Gastrocnemius medialis (tissue), 4 donors: ENCODE measurements at regions not wholly inside any gene's neighbourhood (a gene's known extent, or its start where the extent isn't known, plus 50 kb on each side); places are given as distances from the start of the nearest gene placed in this dataset.

Source experiments
- CTCF ChIP-seq, 5 experiments: fragments of 450-650 bp in 3 of 5; fragments of 200-600 bp in 2 of 5; sonication (generic) in 2 of 5; IDR thresholded peaks in 4 of 5; conservative IDR thresholded peaks in 1 of 5; 1 replicate in 4 of 5; 2 replicates in 1 of 5; pipeline ENCODE4 v1.5.1; 2016 to 2019; ENCODE audit warnings: antibody characterized with exemption in 5 of 5, mild to moderate bottlenecking in 3 of 5, moderate library complexity in 3 of 5
- POLR2A ChIP-seq, 2 donors: fragments of 450-650 bp; IDR thresholded peaks; one replicate each; pipeline ENCODE4 v1.6.1; 2017; ENCODE audit warnings: antibody characterized with exemption in 2 of 2, mild to moderate bottlenecking in 2 of 2, moderate library complexity in 2 of 2

- TF ChIP-seq POLR2A (IDR thresholded peaks at IDR 0.05) (no peak), CTCF (IDR thresholded peaks at IDR 0.05 in 4 of 5, conservative IDR thresholded peaks at IDR 0.05 in 1 of 5) (no peak)
Observed at GRCh38 chr3:22632536-22632935, 570.6 kb upstream of the UBE2E2 start.
